HG02981 (cell line): ENCODE measurements at regions not wholly inside any gene's neighbourhood (a gene's known extent, or its start where the extent isn't known, plus 50 kb on each side); places are given as distances from the start of the nearest gene placed in this dataset.

ENCODE experiments used
- ATAC-seq: cut with Tn5 transposase; IDR thresholded peaks from one replicate; pipeline ENCODE4 v1.9.1; 2021; ENCODE audit warnings: mild to moderate bottlenecking, moderate library complexity; ENCODE audit not compliant: unreplicated experiment

GRCh38 chr7:88515301-88515700, 208.6 kb upstream of the STEAP4 start:
- ATAC-seq, result no peak

GRCh38 chr7:88509341-88509740, 202.6 kb upstream of the STEAP4 start:
- ATAC-seq, result no peak

GRCh38 chr7:88500131-88500530, 193.4 kb upstream of the STEAP4 start:
- ATAC-seq, result no peak

GRCh38 chr7:88495881-88496725, 189.4 kb upstream of the STEAP4 start:
- ATAC-seq, result no peak

- no peak for ATAC-seq
Measured at GRCh38 chr7:88492153-88492552, 185.5 kb upstream of the STEAP4 start.

- ATAC-seq, result no peak
Measured at GRCh38 chr7:88490874-88491273, 184.2 kb upstream of the STEAP4 start.

GRCh38 chr7:88490161-88490560, 183.5 kb upstream of the STEAP4 start:
- ATAC-seq, result no peak

- no peak for ATAC-seq
Measured at GRCh38 chr7:88485821-88486220, 179.1 kb upstream of the STEAP4 start.

- ATAC-seq, result no peak
Measured at GRCh38 chr7:88484551-88484950, 177.9 kb upstream of the STEAP4 start.

- ATAC-seq, result no peak
Measured at GRCh38 chr7:88480896-88481295, 174.2 kb upstream of the STEAP4 start.

- no peak for ATAC-seq
Measured at GRCh38 chr7:88480271-88480670, 173.6 kb upstream of the STEAP4 start.

GRCh38 chr7:88477976-88478375, 171.3 kb upstream of the STEAP4 start:
- no peak for ATAC-seq

- no peak for ATAC-seq
Measured at GRCh38 chr7:88465600-88465999, 158.9 kb upstream of the STEAP4 start.

- no peak for ATAC-seq
Measured at GRCh38 chr7:88462799-88463198, 156.1 kb upstream of the STEAP4 start.

- no peak for ATAC-seq
Measured at GRCh38 chr7:88460650-88461049, 154.0 kb upstream of the STEAP4 start.

- no peak for ATAC-seq
Measured at GRCh38 chr7:88458946-88459345, 152.3 kb upstream of the STEAP4 start.

- no peak for ATAC-seq
Measured at GRCh38 chr7:88458279-88458678, 151.6 kb upstream of the STEAP4 start.

- ATAC-seq, result no peak
Measured at GRCh38 chr7:88457320-88457719, 150.6 kb upstream of the STEAP4 start.

GRCh38 chr7:88456490-88456889, 149.8 kb upstream of the STEAP4 start:
- ATAC-seq, result no peak

GRCh38 chr7:88455696-88456095, 149.0 kb upstream of the STEAP4 start:
- ATAC-seq, result no peak

- no peak for ATAC-seq
Measured at GRCh38 chr7:88452646-88453045, 146.0 kb upstream of the STEAP4 start.

GRCh38 chr7:88450874-88451273, 144.2 kb upstream of the STEAP4 start:
- ATAC-seq, result no peak

- ATAC-seq, result no peak
Measured at GRCh38 chr7:88449410-88449809, 142.7 kb upstream of the STEAP4 start.
